Endothelial cell of umbilical vein (primary cell): ENCODE measurements at regions not wholly inside any gene's neighbourhood (a gene's known extent, or its start where the extent isn't known, plus 50 kb on each side); places are given as distances from the start of the nearest gene placed in this dataset.
"Not testable (repeated sequence)": the region's sequence is repeated elsewhere in the genome, so short reads cannot be mapped to it uniquely, and the experiment has no call there.

Experiments used
- BruUV-seq: library from RNA; stranded (reverse); fragments of 400-500 nt; replicated peaks from 2 replicates; lab custom pipeline; 2021; lab: Mats Ljungman, UMichigan
- CTCF ChIA-PET: fragments of 300-600, 350-600 bp; sonication (Branson Sonifier 250); formaldehyde crosslinking; loops from one replicate; lab custom pipeline; 2021; ENCODE audit warnings: antibody characterized with exemption, inconsistent platforms; lab: Charles Lee
- POLR2A ChIA-PET: fragments of 300-600, 350-600 bp; sonication (Branson Sonifier 250); formaldehyde crosslinking; loops from one replicate; lab custom pipeline; 2021; ENCODE audit warnings: antibody characterized with exemption, inconsistent platforms; lab: Charles Lee
- DNase-seq: peaks from one replicate; pipeline ENCODE4 v3.0.0-alpha.2; 2011; ENCODE audit warnings: low read depth, low spot score
- FAIRE-seq: peaks from 2 replicates; lab custom pipeline; 2011; peaks lifted over from hg19 to GRCh38; lab: Jason Lieb, UNC
- H2AFZ ChIP-seq: 2 replicates; pipeline ENCODE4 v1.6.0; 2012; ENCODE audit warnings: low read depth, low read length, control low read depth, inconsistent platforms
- H3K27ac ChIP-seq: 2 replicates; pipeline ENCODE4 v1.5.1; 2011; ENCODE audit warnings: low read depth, mild to moderate bottlenecking, control low read depth, low read length, moderate library complexity; ENCODE audit not compliant: insufficient read depth
- H3K27me3 ChIP-seq, 2 experiments: 2 replicates each; pipeline versions ENCODE4 v1.6.0 to v1.6.1; 2011; ENCODE audit warnings: low read length in 2 of 2, mixed read lengths in 1 of 2; ENCODE audit not compliant: control insufficient read depth in 2 of 2, insufficient read depth in 2 of 2
- H3K36me3 ChIP-seq, 2 experiments: 2 replicates in 1 of 2; 3 replicates in 1 of 2; pipeline ENCODE4 v1.5.1; 2011; ENCODE audit warnings: low read length in 2 of 2, mild to moderate bottlenecking in 1 of 2, moderate library complexity in 1 of 2; ENCODE audit not compliant: control insufficient read depth in 2 of 2, insufficient read depth in 2 of 2; ENCODE audit errors: extremely low read depth in 1 of 2
- H3K4me1 ChIP-seq: 3 replicates; pipeline ENCODE4 v1.5.1; 2011; ENCODE audit warnings: mild to moderate bottlenecking, low read length; ENCODE audit not compliant: control insufficient read depth, insufficient read depth; ENCODE audit errors: extremely low read depth
- H3K4me2 ChIP-seq: 2 replicates; pipeline ENCODE4 v1.6.1; 2011; ENCODE audit warnings: low read length, control low read depth, mixed read lengths; ENCODE audit not compliant: insufficient read depth
- H3K4me3 ChIP-seq, 3 experiments: fragments of 200-600 bp in 1 of 3; sonication (generic), shearing (Covaris generic) in 1 of 3; replicated peaks in 1 of 3; 2 replicates each; pipeline ENCODE4 v1.5.1; 2011 to 2016; ENCODE audit warnings: control low read depth in 3 of 3, low read length in 3 of 3, mild to moderate bottlenecking in 2 of 3, inconsistent platforms in 1 of 3, low read depth in 1 of 3, moderate library complexity in 1 of 3; ENCODE audit not compliant: insufficient read depth in 1 of 3
- H3K79me2 ChIP-seq: 2 replicates; pipeline ENCODE4 v1.6.0; 2012; ENCODE audit warnings: low read length, inconsistent platforms; ENCODE audit not compliant: control insufficient read depth, insufficient read depth
- H3K9ac ChIP-seq: replicated peaks from 2 replicates; pipeline ENCODE3; 2011; ENCODE audit warnings: low read length, control low read depth; ENCODE audit not compliant: insufficient read depth; ENCODE audit errors: extremely low read depth
- H3K9me1 ChIP-seq: replicated peaks from 3 replicates; pipeline ENCODE4 v1.6.0; 2011; ENCODE audit warnings: mild to moderate bottlenecking, low read length; ENCODE audit not compliant: control insufficient read depth, insufficient read depth; ENCODE audit errors: extremely low read depth
- H3K9me3 ChIP-seq: replicated peaks from 2 replicates; pipeline ENCODE4 v1.5.1; 2012; ENCODE audit warnings: low read length, inconsistent platforms; ENCODE audit not compliant: control insufficient read depth, insufficient read depth
- H4K20me1 ChIP-seq: replicated peaks from 2 replicates; pipeline ENCODE3; 2011; ENCODE audit warnings: mild to moderate bottlenecking, low read length; ENCODE audit not compliant: control insufficient read depth, insufficient read depth; ENCODE audit errors: extremely low read depth
- EZH2 ChIP-seq: IDR thresholded peaks from 2 replicates; pipeline ENCODE4 v1.6.1; 2012; ENCODE audit warnings: borderline replicate concordance, low read depth, mild to moderate bottlenecking, moderate library complexity, low read length, inconsistent platforms; ENCODE audit not compliant: severe bottlenecking
- FOS ChIP-seq: IDR thresholded peaks from 2 replicates; pipeline ENCODE4 v1.6.1; 2011; ENCODE audit warnings: mild to moderate bottlenecking, low read length, moderate library complexity, borderline replicate concordance; ENCODE audit not compliant: insufficient read depth
- GATA2 ChIP-seq: IDR thresholded peaks from 2 replicates; pipeline ENCODE4 v1.7.0; 2011; ENCODE audit warnings: low read depth, mild to moderate bottlenecking, moderate library complexity, mixed read lengths, low read length; ENCODE audit not compliant: insufficient read length, insufficient read depth
- JUN ChIP-seq: IDR thresholded peaks from 2 replicates; pipeline ENCODE4 v1.6.1; 2011; ENCODE audit warnings: borderline replicate concordance, low read depth; ENCODE audit not compliant: insufficient read length, insufficient read depth
- MYC ChIP-seq: IDR thresholded peaks from one replicate; pipeline ENCODE4 v1.6.1; 2011; ENCODE audit warnings: mild to moderate bottlenecking, low read depth, low read length
- POLR2A ChIP-seq: IDR thresholded peaks from 2 replicates; pipeline ENCODE4 v1.6.1; 2012; ENCODE audit warnings: low read depth, mild to moderate bottlenecking, control low read depth, low read length
- POLR2AphosphoS5 ChIP-seq: IDR thresholded peaks from 2 replicates; pipeline ENCODE4 v1.6.1; 2012; ENCODE audit warnings: low read depth, mild to moderate bottlenecking, control low read depth, low read length, moderate library complexity; ENCODE audit not compliant: insufficient read depth
- dilution Hi-C: fragments of 300-500 bp; cut with MboI; formaldehyde crosslinking; loops from one replicate; pipeline ENCODE4 v1.15.0; 2019; ENCODE audit warnings: low sequenced_read_pairs; ENCODE audit not compliant: extremely low pct_ligation_motif_present
- intact Hi-C: fragments of 100-400 bp; cut with micrococcal nuclease; formaldehyde crosslinking; loops from one replicate; pipeline ENCODE4 v1.10.0; 2022
- TF ChIP-seq, protein P1 (sequence below): IDR thresholded peaks from 2 replicates; pipeline ENCODE4 v1.6.1; 2011; ENCODE audit not compliant: insufficient read depth, insufficient read length
- TF ChIP-seq, protein P2 (sequence below), 2 donors: IDR thresholded peaks; 1 replicate in 1 of 2; 2 replicates in 1 of 2; pipeline ENCODE4 v1.5.1; 2011; ENCODE audit warnings: low read length in 2 of 2, mild to moderate bottlenecking in 2 of 2, moderate library complexity in 2 of 2, control low read depth in 1 of 2, inconsistent platforms in 1 of 2, low read depth in 1 of 2; ENCODE audit not compliant: insufficient read depth in 1 of 2; ENCODE audit errors: extremely low read depth in 1 of 2

DNA sequence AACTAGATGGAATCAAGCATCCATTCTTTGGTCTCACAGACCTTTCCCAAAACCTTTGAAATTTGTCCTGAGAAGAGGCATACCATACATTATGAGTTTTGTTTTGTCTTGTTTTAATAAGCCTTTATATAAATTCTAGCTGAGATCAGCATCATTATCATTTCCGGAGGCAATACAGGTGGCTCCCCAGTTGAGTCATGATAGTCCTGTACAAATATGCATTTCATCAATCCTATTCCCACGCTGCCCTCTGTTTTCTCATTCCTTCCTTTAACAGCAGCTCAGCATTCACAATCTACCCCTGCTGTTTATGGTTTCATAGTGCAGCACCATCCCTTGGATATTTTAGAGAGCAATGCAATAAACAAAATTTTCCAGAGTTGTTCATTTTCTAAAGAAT is 216.7 kb downstream of the TXNL1 start:
- no peaks in the 10 kb centered on the region for H3K27me3 ChIP-seq
- no peaks in the 10 kb centered on the region for H3K79me2 ChIP-seq
- dilution Hi-C loops (no loop called here), intact Hi-C loops (no loop called here)
- H3K27ac ChIP-seq, result no peak overlapping the region
- H2AFZ ChIP-seq, result no peak overlapping the region
- no peak for FAIRE-seq
- no peak overlapping the region for H3K4me2 ChIP-seq
- H3K9ac ChIP-seq, result no peak overlapping the region
- CTCF ChIA-PET, result no interaction called here
- no peaks in the 10 kb centered on the region for H3K4me1 ChIP-seq
- no TSS peak for BruUV-seq
- H3K9me1 ChIP-seq, result no peaks in the 10 kb centered on the region
- no peaks in the 10 kb centered on the region for H3K36me3 ChIP-seq
- H3K4me3 ChIP-seq, result no peak overlapping the region
- TF ChIP-seq MYC, result no peak
- TF ChIP-seq POLR2A, result no peak
- TF ChIP-seq, protein P1, sequence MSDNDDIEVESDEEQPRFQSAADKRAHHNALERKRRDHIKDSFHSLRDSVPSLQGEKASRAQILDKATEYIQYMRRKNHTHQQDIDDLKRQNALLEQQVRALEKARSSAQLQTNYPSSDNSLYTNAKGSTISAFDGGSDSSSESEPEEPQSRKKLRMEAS, result no peak
- TF ChIP-seq JUN, result no peak
- TF ChIP-seq, protein P2, sequence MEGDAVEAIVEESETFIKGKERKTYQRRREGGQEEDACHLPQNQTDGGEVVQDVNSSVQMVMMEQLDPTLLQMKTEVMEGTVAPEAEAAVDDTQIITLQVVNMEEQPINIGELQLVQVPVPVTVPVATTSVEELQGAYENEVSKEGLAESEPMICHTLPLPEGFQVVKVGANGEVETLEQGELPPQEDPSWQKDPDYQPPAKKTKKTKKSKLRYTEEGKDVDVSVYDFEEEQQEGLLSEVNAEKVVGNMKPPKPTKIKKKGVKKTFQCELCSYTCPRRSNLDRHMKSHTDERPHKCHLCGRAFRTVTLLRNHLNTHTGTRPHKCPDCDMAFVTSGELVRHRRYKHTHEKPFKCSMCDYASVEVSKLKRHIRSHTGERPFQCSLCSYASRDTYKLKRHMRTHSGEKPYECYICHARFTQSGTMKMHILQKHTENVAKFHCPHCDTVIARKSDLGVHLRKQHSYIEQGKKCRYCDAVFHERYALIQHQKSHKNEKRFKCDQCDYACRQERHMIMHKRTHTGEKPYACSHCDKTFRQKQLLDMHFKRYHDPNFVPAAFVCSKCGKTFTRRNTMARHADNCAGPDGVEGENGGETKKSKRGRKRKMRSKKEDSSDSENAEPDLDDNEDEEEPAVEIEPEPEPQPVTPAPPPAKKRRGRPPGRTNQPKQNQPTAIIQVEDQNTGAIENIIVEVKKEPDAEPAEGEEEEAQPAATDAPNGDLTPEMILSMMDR (IDR thresholded peaks at IDR 0.05; ENCODE audit: extremely low read depth in 1 of 2, insufficient read depth in 1 of 2, low read depth in 1 of 2, low read length in 2 of 2), result no peak
- no peak for TF ChIP-seq EZH2
- TF ChIP-seq POLR2AphosphoS5, result no peak
- TF ChIP-seq FOS, result no peak
- no peak for TF ChIP-seq GATA2
- POLR2A ChIA-PET, result no interaction called here
- no peaks in the 10 kb centered on the region for H3K9me3 ChIP-seq
- no peaks in the 10 kb centered on the region for H4K20me1 ChIP-seq
- no peak for DNase-seq

DNA sequence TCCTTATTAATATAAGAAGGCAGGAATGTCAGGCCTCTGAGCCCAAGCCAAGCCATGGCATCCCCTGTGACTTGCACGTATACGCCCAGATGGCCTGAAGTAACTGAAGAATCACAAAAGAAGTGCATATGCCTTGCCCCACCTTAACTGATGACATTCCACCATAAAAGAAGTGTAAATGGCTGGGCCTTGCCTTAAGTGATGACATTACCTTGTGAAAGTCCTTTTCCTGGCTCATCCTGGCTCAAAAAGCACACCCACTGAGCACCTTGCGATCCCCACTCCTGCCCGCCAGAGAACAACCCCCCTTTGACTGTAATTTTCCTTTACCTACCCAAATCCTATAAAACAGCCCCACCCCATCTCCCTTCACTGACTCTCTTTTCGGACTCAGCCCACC is 217.5 kb downstream of the TXNL1 start:
- H4K20me1 ChIP-seq, H3K79me2 ChIP-seq, dilution Hi-C loops, H3K4me3 ChIP-seq, H2AFZ ChIP-seq, H3K4me1 ChIP-seq, intact Hi-C loops, H3K9me1 ChIP-seq, FAIRE-seq, BruUV-seq, H3K4me2 ChIP-seq, H3K27me3 ChIP-seq, CTCF ChIA-PET, H3K36me3 ChIP-seq, POLR2A ChIA-PET, DNase-seq, H3K27ac ChIP-seq, H3K9ac ChIP-seq, H3K9me3 ChIP-seq: not testable (repeated sequence)
